SH-SY5Y (cell line): ENCODE measurements at regions not wholly inside any gene's neighbourhood (a gene's known extent, or its start where the extent isn't known, plus 50 kb on each side); places are given as distances from the start of the nearest gene placed in this dataset.

Experiments
- GATA2 ChIP-seq: IDR thresholded peaks from 2 replicates; pipeline ENCODE4 v1.6.1; 2011; ENCODE audit warnings: mild to moderate bottlenecking, low read depth, low read length
- GATA3 ChIP-seq: IDR thresholded peaks from 2 replicates; pipeline ENCODE4 v1.6.1; 2011; ENCODE audit warnings: low read depth, mild to moderate bottlenecking, low read length, moderate library complexity

- no peak for TF ChIP-seq GATA2
- no peak for TF ChIP-seq GATA3
These were observed 196.1 kb downstream of the ZNF621 start for GRCh38 chr3:40720863-40721262.
